GM19397 (cell line): ENCODE measurements at regions not wholly inside any gene's neighbourhood (a gene's known extent, or its start where the extent isn't known, plus 50 kb on each side); places are given as distances from the start of the nearest gene placed in this dataset.

Experiments
- ATAC-seq: cut with Tn5 transposase; IDR thresholded peaks from one replicate; pipeline ENCODE4 v1.9.1; 2021; ENCODE audit warnings: mild to moderate bottlenecking, moderate library complexity; ENCODE audit not compliant: unreplicated experiment

DNA sequence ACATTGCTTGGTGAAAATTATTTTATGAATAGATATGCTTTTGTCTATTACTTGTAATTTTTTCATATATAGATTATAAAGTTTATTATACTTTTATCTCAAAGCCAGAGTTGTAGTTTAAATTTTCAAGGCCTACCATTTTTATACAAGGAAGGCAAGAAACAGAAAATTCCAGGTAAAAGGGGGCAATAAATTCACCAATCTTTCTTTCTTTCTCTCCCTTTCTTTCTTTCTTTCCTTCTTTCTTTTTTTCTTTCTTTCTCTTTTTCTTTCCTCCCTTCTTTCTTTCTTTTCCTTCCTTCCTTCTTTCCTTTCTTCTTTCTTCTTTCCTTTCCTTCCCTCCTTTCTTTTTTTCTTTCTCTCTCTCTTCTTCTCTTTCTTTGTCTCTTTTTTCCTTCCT lies 529.4 kb downstream of the PCDH17 start:
- no peak for ATAC-seq

DNA sequence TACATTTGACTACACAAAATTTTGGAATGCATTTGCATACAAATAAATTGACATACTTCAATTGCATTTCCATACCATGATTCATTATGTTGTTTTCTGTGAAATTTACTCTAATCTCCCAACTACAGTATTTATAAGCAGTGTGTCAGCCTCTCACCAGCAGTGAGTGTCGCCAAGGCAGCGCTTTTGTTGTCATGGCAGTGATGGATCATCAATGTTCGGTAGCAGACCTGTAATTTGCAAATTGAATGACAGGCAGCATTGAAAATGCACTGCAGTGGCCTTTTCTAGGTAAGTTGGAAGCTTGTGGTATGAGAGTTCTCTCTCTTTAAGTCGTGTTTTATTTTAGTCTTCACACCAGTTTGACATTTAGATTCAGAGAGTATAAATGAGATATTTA lies 534.1 kb downstream of the PCDH17 start:
- ATAC-seq, result no peak

DNA sequence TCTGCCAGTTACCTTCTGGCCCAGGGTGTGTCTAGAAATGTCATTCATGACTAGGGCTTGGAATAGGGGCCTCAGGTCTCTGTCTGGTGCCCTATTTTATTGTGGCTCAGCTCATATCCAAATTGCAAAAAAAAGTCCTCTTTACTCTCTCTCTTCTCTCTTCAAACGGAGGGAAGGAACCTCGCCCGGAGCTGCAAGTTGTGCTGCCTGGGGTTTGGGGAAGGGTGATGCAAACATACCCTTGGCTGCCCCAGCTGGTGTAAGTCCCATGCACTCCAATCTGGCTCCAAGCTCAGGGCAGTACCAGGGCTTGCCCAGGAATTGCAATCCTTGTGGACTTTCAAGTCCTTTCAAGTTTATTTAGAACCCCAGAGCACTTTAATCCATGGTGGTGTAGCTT lies 549.6 kb downstream of the PCDH17 start:
- no peak for ATAC-seq

DNA sequence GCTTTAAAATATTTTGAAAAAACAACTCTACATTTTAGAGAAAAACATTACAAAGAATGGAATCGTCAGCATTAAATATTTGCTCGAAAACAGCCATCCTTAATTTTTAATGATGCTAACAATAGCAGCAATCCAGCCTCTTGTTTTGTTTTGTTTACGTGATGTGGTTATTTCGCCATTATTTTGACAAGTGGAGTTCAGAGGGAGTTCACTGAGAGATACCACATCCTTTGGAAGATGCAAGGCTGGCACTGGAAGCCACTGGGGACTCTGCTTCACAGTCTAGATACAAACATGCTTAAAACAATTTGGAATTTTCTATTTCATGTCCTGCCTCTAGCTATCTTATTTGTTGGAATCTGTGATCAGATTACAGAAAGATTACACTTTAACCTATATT lies 556.3 kb downstream of the PCDH17 start:
- ATAC-seq, result no peak

DNA sequence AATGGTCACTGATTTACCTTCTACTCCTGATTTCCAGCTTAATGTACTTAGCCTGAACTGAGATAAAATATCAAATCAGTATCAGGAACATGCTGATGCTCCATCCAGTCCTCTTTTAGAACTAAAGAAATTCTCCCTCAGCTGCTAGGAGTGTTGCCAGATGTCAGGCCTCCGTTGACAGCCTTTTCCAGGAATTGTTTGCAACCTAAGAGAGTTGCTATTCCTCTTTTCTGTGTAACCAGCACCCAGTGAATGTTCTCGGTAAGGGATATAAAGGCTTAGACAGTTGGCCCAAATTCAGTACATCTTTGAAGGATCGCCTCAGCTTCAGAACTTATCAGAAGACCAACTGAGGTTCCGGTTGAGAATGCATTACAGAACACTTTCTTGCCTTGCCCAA lies 559.0 kb downstream of the PCDH17 start:
- no peak for ATAC-seq

DNA sequence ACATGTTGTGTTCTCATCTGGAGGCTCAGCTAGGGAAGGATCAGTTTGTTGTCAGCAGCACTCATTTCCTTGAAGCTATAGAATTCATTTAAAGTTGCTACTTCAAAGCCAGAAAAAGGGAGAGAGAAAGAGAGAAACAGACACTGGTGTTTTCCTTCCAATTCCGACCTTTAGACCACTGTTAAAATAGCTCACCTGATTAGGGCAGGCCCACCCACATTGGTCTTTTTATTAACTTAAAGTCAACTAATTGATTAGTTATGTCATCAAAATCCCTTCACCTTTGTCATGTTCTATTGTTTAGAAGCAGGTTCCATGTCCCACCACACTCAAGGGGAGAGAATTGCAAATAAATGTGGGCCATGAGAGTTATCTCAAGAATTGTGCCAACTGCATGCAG lies 560.2 kb downstream of the PCDH17 start:
- no peak for ATAC-seq

DNA sequence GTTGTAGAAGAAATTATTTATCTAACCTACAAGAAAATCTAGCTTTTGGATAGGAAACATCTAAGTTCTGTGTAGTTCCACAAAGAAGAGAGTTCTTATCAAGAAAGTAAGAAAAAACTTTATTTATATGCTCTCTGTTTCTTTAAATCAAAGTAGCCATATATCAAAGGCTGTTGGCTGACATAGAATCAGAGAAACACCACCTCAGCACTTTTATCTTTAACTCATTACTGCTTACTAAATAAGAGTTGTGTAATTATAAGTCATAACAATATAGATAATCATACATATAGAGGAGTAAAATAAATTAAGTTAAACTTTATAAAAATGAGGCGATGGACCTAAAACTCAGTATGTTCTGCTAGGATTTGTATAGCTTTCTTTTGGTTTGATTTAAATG lies 570.6 kb downstream of the PCDH17 start:
- no peak for ATAC-seq

DNA sequence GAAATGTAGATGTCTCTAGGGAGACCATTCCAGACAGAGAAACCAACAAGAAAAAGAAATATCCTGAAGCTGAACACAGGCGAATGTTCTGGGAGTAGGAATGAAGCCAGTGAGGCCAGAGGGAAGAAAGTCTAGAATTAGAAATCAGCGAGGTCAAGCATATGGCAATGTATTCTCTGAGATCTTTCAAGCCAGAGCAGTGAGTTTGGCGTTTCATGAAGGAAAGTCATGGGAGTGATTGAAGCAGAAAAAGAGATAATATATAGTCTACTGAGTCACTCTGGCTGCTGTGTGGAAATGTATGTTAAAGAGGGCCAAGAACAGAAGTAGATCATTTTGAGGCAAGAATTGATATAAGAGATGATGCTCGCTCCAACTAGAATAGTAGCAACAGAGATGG lies 576.0 kb downstream of the PCDH17 start:
- ATAC-seq, result no peak

DNA sequence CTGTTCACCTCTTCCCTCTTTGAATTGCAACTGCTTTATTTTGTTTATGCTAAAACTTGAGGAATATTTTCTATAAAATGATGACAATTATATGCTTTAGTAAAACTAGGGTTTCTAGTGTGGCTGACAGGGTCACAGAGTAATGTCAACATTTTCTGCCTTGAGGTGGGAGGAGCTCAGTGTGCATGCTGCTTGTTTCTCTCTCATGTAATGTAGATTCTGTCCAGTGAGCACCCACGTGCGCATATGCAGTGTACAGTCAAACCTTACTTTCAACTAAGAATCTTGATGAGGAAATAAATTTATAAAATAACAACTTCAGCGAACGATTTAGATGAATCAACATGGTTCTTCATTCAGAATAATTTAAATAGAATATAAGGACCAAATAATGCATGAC lies 603.9 kb downstream of the PCDH17 start:
- no peak for ATAC-seq

DNA sequence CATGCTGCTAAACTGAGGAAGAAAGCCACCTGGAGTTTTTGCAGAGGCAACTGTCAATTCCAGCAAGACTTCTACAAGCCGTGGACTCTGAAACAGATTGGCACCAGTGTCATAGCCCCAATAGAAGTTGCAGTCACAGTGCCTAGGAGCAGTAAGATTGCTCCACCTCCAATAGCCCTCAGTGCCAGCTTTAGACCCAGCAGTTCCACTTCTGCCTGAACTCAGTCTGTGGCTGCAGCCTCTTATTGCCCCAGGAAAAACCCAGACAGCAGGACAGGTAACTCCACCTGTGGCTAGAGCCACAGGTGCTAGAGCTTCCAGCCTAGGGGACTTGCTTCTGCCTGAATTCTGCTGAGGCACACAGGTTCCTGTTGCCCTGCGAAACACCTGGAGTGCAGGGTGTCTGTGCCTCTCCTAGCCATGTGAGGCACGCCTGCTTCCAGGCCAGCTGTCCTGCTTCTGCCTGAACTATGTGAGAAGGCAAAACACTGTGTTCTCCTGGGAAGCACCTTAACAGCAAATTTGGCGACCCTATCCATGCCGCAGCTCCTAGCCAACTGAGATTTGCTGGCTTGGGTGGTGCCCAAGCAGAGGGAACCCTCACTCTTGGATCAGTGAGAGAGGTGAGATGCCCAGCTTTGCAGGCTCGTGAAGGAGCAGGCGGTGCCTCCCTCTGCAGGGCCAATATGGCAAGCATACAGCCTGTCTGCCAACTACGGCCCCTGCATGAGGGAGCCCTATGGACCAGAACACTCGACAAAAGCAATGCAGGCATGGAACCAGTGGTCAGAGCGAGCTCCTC lies 607.6 kb downstream of the PCDH17 start:
- ATAC-seq, result no peak

DNA sequence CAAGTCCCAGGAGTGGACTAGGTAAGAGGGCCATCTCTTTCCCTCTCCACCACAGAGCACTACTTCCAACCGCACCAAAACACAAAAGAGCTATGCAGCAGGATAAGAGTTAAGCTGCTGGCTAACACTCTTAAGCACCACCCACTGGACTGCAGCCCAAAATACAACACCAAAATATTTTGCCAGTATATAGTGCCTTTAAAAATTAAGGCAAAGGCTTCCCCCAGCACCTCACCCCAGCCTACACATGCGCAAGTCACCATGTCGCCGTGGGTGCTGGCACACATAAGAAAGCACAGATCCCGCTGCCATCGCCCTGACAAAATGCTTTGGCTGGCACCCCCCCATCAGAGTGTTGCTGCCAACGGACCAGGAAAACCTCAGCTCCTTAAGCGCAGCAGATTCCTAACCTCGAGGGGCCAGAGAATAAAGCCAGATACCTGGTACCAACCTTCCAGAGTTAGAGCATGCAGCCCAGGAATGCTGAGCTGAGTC lies 608.3 kb downstream of the PCDH17 start:
- ATAC-seq, result no peak

DNA sequence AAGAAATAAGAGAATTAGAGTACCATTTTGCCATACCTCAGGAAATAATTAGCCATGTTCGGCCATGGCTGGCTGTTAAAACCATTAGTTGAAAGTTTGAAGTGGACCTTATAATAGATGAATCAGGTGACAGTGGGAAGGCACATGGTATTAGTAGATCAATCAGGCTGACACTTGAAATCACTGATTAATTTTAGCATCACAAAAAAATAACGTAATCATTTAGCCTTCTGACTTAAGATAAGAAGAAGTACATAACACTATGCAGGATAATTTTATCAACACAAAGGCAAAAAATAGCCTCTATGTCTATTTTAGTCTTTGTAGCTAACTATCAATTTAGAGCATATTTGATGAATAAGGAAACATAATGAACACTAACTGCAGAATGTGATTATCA lies 615.5 kb downstream of the PCDH17 start:
- no peak for ATAC-seq

DNA sequence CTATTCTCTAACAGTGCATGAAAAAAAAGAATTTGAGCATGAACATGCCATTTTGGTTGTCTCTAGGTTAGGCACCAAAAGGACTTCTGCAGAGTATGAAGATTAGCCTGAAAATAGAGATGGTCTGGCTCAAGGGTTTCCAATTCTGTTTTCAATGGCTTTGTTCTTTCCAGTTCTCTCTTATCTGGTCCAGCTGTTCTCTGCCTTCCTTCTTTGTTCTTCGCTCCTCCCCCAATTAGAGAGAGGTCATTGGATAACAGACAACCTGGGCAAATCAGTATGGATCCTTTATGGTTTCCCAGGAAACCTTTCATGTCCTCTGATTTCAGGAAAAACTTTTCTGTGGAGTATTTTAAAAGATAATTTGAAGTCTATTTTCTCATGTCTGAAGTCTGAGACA lies 623.4 kb downstream of the PCDH17 start:
- no peak for ATAC-seq

DNA sequence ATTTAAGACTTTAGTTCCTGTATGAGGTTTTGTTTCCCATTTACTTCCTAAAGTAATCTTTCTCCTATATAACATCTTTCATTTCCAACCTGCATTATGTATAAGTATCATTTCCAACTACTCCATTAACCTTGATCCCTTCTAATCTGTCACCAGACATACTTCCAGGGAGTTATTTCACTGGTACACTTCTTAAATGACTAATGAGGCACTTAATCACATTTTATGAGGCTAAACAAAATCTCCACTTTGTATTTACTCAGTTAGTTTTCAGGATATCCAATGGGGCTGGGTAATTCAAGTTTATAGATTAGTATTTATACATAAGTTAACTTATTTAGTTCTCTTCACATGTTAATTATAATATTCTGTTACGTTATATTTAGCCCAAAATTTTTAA lies 634.7 kb downstream of the PCDH17 start:
- no peak for ATAC-seq

DNA sequence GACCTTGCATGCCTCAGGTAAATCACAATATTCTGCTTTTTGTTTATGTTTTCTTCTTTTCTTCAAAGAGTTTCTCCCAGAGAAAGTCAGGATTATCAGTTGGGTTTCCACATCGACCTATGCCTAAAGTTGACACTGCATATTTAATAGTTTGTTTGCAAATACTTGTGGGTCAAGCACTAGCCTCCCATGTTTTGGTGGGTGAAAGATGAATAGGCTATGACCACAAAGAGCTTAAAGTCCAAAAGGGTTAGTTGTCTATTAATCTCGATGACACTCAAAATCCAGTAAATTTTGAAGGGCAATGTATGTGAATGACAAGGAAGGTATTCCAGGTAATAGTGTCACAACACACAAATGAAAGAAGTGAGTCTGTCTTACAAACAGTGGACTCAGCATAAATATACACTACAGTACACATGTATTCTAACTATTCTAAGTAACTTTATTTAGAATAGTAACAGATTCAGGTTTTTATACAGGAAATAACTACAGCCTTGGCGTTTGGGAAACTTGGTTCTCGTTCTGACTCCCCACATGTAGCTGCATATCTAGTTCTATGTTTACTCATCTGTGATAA lies 667.1 kb downstream of the PCDH17 start:
- ATAC-seq, result no peak

DNA sequence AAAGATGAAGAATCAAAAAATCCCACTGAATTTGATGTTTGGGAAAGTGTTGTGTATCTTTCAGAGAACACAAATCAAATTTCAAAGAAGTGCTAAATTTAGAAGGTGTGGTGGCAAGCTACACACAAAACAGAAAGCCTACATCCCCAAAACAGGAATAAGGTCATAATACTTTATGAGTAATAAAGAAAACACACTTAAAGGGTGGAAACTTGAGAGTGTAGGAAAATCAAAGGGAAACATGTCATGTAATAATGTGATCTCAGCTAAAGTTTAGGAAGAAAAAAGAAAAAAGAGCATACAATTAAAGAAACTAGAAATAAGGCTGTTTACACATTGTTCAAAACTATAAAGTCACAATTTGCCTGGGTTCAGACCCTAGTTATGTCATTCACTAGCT lies 668.7 kb downstream of the PCDH17 start:
- no peak for ATAC-seq

DNA sequence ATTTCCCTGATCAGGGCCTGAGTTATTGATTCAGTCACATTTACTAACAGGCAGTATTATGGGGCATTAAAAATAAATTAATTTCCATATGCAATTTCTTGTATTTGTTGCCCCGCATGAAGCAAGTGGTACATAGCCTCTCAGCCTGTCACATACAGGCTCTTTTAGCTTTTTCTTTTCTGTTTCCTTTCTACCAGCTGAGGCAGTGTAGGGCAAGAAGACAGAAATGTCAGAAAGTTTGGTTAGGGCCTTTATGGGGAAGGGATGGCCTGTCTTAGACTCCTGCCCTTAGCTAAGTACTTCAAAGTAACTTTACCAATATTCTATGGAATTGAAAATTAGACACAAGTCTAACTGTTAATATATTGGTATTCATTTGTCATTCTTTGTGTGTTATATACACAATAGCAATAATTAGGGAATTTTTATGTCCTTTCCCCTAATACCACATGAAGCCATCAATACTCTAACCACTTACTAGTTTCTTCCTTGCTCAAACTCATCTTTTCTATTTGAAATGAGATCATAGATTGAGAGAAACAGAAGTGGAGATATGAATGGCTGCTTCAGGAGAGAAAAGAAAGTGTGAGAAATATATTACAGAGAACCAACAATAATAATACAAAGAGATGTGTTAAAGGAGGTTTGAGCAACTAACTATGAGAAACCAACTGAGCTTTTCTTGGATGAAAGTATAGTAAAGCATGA lies 669.6 kb downstream of the PCDH17 start:
- no peak for ATAC-seq

DNA sequence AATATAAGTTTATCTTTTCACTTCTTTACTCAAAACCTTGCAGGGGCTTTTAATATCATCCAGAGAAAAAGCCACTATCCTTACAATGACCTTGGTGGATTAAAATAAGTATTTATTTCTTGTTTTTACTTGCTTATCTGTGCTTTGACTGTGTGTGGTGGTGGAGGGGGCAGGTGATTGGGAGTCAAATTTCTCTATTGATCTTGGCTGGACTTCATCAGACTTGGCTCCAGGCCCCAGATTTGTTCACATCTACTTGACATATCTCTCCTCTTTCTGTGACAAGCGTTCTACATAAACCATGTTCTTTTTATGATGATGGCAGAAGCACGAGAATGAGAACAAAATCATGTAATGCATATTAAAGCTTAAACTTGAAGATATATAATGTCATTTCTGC lies 670.8 kb downstream of the PCDH17 start:
- no peak for ATAC-seq

DNA sequence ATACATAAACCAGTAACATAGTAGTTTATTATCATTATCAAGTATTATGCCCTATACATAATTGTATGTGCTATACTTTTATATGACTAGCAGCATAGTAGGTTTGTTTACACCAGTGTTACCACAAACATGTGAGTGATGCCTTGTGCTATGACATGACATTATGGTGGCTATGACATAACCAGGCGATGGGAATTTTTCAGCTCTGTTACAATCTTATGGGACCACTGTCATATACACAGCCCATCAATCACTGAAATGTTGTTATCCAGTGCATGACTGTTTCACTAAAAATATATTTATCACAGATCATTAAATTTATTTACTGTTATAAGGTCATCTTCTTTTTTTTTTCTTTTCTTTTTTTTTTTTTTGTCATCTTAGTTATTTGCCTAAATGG lies 674.5 kb downstream of the PCDH17 start:
- ATAC-seq, result no peak

DNA sequence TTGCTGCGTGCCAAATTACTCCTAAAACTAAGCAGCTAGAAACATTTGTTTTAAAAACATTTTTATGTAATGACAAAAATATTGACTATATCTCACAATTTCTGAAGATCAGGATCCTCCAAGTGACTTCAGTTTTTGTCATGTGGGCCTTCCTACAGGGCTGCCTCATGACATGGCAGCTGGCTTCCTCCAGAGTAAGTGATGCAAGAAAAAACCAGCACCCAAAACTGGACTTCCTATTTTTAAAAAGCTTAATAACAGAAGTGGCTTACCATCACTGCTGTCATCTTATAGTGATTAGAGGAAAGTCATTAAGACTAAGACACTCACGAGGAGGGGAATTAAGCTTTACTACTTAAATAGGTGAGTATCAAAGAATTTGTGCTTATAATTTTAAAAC lies 681.7 kb downstream of the PCDH17 start:
- ATAC-seq, result no peak

DNA sequence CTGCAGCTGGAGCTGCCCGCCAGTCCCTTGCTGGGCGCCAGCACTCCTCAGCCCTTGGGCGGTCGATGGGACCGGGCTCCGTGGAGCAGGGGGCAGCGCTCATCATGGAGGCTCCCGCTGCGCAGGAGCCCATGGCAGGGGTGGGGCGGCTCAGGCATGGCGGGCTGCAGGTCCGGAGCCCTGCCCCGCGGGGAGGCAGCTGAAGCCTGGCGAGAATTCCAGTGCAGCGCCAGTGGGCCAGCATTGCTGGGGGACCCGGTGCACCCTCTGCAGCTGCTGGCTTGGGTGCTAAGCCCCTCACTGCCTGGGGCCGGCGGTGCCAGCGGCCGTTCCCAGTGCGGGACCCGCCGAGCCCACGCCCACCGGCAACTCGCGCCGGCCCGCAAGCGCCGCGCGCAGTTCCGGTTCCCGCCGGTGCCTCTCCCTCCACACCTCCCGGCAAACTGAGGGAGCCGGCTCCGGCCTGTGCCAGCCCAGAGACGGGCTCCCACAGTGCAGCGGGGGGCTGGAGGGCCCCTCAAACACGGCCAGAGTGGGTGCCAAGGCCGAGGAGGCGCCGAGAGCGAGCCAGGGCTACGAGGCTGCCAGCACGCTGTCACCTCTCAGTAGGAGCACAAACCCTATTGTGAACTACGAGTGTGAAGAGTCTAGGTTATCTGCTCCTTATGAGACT lies 687.1 kb downstream of the PCDH17 start:
- ATAC-seq, result no peak

DNA sequence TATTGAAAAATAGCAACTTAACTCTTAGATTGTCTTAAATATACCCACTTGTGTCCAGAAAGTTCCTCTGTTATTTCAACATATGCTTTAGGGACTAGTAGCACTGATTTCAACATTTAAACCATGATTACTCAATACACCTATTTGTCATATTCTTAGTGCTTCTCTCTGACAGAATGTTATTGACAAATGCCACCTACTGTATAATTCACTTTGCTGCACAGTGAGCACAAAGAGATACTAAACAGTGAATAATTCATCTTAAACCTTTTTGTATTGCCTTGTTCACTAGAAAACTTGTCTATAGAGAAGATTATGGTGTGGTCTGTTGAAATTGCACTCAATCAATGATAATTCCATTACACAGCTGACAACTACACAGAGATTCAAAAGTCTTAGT lies 692.6 kb downstream of the PCDH17 start:
- no peak for ATAC-seq
